ENCODE measurements at regions not wholly inside any gene's neighbourhood (a gene's known extent, or its start where the extent isn't known, plus 50 kb on each side); places are given as distances from the start of the nearest gene placed in this dataset.

DNA sequence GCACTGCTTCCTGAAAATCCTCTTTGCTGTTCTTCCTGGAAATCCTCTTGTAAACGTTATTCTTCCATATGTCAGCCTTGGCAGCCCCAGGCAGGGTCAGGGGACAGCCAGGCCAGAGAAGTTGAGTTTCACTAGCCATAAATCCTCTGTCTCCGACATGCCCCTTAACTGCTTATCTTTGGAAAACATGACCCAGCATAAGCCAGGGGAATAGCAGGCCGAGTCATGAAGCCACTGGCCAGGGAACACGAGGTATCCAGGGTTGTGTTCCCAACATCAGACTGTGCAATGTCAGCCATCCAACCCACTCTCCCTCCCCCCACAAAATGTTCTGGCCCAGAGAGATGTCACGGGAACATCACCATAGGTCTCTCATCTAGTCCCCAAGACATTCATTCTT, 453.9 kb downstream of the MED13L start:
- TF ChIP-seq, protein P1, sequence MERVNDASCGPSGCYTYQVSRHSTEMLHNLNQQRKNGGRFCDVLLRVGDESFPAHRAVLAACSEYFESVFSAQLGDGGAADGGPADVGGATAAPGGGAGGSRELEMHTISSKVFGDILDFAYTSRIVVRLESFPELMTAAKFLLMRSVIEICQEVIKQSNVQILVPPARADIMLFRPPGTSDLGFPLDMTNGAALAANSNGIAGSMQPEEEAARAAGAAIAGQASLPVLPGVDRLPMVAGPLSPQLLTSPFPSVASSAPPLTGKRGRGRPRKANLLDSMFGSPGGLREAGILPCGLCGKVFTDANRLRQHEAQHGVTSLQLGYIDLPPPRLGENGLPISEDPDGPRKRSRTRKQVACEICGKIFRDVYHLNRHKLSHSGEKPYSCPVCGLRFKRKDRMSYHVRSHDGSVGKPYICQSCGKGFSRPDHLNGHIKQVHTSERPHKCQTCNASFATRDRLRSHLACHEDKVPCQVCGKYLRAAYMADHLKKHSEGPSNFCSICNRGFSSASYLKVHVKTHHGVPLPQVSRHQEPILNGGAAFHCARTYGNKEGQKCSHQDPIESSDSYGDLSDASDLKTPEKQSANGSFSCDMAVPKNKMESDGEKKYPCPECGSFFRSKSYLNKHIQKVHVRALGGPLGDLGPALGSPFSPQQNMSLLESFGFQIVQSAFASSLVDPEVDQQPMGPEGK (CRISPR knock-in tag; IDR thresholded peaks at IDR 0.05; ENCODE audit: borderline replicate concordance), result no peak
- TF ChIP-seq TOX (CRISPR knock-in tag; IDR thresholded peaks at IDR 0.05; ENCODE audit: borderline replicate concordance) (no peak), CREB5 (CRISPR knock-in tag; IDR thresholded peaks at IDR 0.05; ENCODE audit: low read depth) (no peak), ZFP3 (CRISPR knock-in tag; IDR thresholded peaks at IDR 0.05) (no peak), OSR1 (CRISPR knock-in tag; IDR thresholded peaks at IDR 0.05) (no peak), RARB (CRISPR knock-in tag; IDR thresholded peaks at IDR 0.05) (no peak)
